OCI-M1 (cell line): ENCODE measurements at regions not wholly inside any gene's neighbourhood (a gene's known extent, or its start where the extent isn't known, plus 50 kb on each side); places are given as distances from the start of the nearest gene placed in this dataset.

Experiments used
- DNase-seq: peaks from one replicate; lab custom pipeline; 2025; lab: John Stamatoyannopoulos, UW

DNA sequence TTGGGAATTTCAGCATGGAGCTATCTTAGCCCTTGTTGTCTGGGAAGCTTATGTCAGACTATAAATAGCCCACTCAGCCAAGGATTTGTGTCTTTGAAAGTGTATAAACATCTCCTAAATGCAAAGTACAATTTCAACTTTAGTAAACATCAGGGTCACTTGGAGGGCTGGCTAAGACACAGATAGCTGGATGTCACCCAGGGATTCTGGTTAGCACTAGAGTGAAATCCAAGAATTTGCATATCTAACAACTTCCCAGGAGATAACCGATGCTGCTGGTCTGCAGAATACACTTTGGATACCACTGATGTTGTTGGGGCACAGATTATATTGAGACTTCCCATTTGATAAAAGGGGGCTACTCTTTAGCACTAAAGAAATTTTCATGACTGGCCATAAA, 130.9 kb downstream of the PAX1 start:
- no peak for DNase-seq

DNA sequence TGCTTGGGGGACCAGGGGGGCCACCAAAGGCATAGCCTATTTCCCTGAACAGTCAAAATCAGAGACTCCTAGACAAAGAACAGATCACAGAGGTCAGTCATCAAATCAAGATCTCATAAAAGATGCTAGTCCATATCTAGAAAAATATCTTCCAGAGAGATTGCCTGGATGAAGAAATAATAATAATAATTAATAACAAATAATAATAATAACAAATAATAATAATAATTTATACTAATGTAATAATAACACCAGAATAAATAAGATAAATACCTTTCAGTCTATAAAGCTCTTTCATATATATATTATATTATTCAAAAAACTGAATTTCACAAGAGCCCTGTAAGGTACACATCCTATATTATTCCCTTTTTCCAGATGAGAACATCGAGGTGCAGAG, 129.6 kb downstream of the PAX1 start:
- no peak for DNase-seq

DNA sequence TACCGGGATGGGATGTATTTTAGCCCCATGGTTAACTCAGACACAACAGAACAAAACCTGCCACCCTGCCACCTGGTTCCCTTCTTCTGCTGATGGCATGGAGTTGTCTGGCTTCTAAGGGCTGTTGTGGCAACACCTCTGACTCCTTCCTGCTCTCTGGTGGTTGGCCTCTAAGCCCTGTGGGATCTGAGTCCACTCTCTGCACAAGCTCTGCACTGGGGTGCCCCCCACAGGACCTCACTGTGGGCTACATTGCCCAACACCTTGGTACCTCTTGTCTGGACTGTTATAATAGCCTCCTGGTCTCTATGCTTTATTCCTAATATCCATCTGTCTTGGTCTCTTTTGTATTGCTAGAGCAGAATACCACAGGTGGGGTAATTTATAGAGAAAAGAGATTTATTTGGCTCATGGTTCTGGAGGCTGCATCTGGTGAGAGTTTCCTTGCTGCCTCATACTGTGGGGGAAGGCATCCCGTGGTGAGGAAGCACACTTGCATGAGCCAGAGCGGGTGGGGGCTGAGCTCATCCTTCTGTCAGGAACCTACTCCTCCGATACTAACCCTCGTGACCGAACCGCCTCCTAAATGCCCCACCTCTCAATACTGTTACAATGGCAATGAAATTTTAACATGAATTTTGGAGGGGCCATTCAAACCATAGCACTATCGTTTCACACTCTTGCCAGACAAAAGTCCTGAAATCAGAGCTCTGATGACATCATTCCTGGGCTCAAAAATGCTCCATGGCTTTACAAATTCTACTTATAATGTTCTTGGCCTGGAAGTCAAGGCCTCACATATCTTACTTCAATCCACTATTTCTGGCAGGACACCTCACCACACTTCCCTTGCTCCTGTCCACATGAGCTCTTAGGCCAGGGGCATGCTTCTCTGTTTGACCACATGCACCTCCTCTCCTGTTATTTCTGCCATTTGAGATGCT, 127.2 kb downstream of the PAX1 start:
- no peak for DNase-seq

DNA sequence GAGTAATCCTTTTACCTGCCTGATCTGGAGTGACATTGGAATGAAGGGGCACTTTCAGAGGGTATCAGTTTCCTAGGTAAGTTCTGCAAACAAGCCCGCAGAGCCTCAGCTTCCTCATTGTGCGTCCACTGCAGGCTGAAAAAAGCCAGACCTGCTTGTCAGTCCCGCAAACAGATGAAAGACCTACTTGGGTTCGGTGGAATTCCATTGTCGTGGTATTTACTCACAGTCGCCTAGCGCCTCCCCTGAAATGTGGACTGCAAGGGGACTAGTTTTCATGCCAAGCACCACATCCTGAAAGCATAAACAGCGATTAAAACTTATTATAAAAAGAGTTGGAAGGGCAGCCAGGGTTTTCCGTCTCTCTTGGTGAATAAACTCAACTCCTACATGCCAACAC, 121.5 kb downstream of the PAX1 start:
- DNase-seq = no peak

DNA sequence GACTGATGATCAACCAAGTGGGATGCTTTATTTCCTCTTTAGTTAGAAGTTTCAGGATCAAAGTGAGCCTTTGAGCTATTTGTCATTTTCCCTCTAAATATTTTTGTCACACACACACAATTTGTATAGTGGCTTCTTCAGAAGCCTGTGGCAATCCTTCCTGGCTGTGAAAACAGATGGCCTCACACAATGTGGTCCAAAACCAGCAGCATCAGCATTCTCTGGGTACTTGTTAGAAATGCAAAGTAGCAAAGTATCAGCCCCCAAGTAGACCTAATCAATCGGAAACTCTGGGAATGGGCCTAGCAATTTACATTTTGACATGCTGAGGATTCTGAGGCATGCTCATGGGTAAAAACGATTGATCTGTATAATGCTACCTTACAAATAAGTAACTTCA, 115.9 kb downstream of the PAX1 start:
- DNase-seq = no peak

DNA sequence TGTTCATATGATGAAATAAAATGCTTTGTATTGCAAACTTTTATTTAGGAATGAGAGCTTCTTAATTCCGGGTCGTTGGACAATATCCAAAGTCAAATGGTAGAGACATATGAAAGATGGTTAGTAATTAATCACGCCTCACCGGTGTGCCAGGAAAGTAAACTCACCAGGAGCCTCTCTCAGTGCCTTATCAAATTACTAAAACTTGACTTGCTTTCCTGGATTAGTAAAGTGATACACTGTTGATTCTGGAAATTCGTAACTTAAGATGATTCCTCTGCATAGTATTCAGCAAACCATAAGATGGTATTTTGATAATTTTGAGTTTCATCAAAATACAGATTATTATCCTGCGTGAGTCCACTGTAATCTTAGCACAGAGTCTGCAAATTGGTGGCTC, 115.2 kb downstream of the PAX1 start:
- DNase-seq = no peak

DNA sequence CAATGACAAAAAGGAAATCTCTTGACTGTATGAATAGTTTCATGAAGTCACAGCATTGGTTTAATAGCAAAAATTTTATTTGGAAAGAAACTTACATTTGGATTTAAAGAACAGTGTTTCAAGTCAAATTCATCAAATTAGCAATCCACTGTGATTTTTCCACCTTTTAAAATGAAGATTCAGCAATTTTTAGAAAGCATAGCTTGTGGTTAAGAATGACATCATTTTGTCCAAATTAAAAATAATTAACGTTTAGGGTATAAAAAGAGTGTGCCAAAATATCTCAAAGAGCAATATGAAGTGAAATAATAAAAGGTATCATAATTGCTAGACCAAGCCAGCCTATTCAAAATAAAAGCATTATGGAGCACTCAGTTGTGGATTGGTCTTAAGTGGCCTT, 114.6 kb downstream of the PAX1 start:
- no peak for DNase-seq

DNA sequence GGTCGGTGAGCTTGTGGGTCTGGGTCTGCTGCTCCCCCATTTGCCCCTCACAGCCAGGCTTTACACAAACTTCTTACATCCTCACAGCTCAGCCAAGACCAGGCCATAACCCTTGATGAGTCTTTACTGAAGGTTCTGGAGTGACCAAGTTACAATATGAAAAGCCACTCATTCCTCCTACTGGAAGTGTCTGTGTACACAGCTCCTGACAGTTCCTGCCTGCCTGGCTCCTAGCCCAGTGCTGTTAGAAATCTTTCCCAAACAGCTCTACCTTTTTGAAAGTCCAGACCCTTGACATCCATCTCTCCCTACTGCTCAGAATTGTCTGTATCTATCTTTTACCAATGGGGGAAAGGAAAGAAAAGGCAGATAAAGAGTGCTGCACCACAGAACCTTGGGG, 106.9 kb downstream of the PAX1 start:
- no peak for DNase-seq

DNA sequence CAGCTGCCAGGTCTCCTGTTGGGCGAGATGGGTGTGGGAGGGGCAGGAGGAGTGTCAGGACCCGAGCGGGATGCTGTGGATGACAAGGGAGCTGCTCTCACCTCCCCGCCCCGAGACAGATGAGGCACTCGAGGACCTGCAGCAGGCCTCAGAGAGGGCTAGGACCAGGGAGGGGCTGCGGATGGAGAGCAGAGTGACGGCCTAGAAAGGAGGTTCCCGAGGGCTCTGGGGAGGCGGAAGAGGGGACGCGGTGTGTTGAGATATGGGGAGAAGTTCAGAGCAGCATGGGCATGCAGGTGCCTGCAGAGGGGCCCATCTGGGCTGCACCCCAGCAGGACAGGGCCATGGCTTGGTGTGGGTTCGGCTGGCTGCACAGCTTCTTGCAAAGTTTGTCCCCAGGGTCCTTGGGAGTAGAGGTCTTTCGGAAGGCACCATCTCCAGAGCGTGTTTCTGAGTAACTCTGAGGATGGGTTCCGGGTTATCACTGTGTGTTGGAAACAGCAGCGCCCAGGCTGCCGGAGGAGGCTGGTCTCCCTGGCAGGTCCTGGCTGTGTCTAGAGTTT, 104.6 kb downstream of the PAX1 start:
- no peak for DNase-seq

DNA sequence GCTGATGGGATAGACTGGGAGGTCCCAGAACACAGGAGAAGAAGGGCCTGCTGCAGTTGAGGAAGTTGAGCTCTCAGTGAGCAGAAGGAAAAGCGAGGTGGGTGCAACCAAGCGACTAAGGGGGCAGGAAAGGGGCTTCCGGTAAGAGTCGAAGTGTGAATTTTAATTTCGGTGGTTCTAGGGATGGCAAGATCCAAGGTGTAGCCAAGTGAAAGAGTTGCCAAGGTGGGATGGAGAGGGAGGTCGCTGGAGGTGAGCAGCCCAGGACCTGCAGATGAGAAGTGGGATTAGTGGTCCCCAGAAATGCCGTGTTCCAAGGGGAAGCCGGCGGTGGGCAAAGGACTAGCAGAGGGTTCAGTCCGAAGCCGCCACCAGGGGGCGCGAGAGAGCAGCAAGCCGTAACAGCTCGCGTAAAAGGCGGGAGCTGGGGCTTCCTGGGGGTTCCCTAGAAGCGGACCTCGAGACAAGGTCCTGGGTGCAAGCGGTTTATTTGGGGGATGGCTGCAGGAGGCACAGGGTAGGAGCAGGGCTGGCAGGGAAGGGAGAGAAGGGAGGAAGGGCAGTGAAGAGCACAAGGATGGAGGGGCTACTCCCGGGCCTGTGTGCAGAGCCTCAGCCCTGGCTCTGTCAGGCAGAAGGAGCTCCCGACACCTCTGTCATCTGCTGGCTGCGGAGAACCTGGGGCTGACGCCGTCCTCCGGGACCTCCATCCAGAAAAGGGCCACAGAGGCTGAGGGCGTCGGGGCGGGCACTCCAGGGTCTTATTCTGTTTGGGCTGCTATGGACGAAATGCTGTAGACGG, 103.6 kb downstream of the PAX1 start:
- DNase-seq = peak; percentile 37

DNA sequence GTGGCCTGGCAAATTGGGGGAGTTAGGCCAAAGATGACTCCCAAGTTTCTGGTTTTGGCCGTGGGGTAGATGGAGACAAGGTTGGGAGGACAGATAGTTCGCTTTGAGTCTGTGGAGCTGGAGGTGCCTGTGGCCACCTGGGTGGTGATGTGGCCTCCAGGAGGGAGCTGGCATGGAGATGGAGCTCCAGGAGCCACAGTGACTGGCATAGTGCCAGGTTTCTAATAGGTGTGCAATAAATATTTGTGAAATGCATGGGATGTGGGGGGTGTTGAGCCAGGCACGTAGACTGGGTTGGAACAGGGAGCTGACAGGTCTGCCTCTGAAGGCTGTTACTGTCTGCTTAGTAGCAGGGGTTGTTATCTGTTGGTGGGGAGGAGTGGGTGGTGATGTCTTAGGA, 102.7 kb downstream of the PAX1 start:
- DNase-seq = no peak

DNA sequence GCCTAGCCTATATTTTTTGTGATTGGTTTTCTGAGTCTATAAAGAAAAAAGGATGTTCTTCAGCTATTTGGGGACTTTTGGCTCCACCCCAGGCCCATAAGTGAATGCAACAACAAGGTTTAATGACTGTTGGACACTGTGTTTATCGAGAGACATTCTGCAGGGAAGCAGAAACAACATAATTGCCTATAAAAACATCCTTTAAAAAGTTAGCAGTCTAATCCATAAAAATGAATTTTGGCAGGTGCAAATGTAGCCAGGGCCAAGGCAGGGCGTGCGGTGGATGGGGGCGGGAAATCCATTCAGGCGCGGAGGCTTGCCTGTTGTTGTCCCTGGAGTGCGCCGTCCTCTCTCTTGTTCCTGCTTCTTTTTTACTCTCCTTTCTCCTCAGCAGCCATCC, 99.3 kb downstream of the PAX1 start:
- no peak for DNase-seq

DNA sequence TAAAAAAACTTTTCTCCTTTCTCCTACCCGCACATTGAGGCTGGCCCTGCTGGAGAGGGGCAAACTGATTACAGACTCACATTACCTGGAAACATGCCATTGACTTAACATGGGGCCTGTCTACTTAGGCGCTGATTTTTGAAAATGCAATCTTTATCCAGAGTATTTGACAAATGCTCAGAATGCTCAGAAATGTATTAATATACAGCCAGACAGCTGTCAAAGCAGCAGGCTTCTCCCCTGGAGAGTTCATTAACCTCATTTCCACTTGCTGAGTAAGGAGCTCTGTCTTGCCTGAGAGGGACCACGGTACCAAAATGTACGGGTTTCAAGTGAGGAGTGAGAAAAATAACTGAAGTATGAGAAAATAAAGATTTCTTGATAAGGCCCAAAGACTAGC, 95.7 kb downstream of the PAX1 start:
- DNase-seq = no peak

DNA sequence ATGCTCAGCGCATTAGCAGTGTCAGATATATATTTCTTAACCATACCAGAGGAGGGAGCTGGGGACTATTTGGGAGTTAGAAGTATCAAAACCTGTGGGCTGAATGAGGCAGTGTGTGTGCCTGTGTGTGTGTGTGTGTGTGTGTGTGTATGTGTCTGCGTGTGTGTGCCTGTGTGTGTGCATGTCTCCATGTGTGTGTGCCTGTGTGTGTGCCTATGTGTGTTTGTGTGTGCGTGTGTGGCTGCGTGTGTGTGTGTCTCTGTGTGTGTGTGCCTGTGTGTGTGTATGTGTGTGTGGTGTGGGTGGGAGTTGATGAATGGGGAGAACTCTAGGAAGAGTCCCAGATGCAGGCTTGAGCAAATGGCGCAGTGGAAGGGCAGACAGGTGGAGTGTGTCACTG, 92.9 kb downstream of the PAX1 start:
- DNase-seq = no peak

DNA sequence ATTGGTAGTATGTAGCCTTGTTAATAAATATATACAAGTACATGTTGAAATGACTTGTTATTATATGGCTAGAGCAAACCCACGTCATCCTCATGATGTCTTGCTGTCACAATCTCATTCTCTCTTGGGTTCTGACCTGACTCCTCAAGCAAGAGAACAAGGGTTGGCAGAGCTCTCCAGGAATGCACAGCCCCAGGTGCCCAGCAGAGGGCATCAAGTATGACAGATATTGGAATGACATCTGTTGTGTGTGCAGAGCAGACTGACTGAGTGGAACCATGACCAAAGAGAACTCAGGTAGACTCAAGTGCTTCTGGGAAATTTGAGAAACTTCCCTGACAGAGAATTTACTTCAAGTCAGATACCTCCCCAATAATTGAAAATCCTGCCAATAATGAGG, 90.6 kb downstream of the PAX1 start:
- DNase-seq = peak; percentile 2

DNA sequence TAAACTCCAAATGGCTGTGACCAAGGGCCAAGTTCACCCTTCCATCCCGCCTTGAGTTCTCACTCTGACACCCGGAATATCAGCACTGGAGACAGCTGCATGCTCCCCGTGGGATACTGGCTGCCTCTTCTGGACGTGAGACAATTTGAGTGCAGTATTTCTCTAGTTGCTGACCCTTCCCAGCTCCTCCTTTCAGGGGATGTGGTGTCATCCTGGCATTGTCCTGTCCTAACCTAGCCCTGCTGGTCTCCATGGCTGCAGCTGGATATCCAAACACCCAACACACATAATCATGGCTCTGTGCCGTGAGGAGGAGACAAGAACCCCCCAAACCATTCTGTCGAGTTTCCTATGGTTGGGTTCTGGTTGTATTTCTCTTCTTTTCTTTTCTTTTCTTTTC, 82.6 kb downstream of the PAX1 start:
- DNase-seq = no peak

DNA sequence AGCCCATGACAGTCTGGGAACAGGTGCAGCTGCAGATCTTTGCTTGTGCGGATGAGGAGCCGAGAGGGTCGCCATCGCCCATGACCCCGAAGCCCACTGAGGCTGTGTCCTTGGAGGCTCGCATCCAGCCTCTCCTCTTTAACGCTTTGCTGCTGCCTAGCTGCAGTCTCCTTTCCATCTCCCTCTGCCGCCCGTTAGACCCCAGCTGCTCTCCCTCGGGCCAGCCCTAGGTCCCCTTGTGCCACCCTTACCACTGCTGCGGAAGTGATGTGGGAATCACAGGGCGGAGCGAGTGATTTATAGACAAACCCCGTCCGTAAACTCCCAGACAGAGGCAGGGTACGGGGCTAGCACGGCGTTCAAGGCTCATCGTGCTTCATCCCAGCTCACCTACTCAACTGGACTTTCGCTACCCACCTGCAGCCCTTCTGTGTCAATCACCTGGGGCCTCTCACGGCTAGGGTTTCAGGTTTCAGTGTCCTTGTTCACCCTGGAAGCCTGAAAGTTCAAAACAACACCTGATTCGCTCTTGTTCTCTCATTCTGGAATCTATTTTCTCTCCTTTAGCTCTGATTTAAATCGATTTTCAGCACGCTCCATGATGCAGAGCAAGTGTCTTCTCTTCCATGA, 76.1 kb downstream of the PAX1 start:
- no peak for DNase-seq

DNA sequence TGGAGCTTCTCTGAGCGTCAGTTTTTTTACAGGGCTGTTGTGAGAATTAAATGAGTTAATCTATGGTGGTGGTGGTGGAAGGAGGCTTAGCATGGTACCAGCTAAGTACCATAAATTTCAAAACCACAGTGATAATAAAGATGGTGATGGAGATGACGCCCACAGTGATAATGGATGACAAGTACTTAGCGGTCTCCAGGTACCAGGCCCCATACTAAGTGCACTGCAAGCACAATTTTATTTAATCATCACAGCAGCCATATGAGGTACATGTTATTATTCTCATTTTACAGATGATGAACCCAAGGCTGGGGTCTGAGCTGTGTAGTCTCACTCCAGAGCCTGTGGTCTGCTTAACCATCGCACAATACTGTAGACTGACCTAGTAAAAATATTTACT, 75.1 kb downstream of the PAX1 start:
- no peak for DNase-seq
